BLaER1 (cell line): ENCODE measurements at regions not wholly inside any gene's neighbourhood (a gene's known extent, or its start where the extent isn't known, plus 50 kb on each side); places are given as distances from the start of the nearest gene placed in this dataset.

Source experiments
- H3K27ac ChIP-seq: shearing (Covaris generic); formaldehyde crosslinking; 2 replicates; pipeline ENCODE4 v1.8.1; 2022
- H3K27me3 ChIP-seq: shearing (Covaris generic); formaldehyde crosslinking; 2 replicates; pipeline ENCODE4 v1.8.1; 2022
- H3K36me3 ChIP-seq: shearing (Covaris generic); formaldehyde crosslinking; 2 replicates; pipeline ENCODE4 v1.8.1; 2022
- H3K4me1 ChIP-seq: shearing (Covaris generic); formaldehyde crosslinking; 2 replicates; pipeline ENCODE4 v1.8.1; 2022
- H3K4me2 ChIP-seq: shearing (Covaris generic); formaldehyde crosslinking; 2 replicates; pipeline ENCODE4 v1.8.1; 2022
- H3K4me3 ChIP-seq: shearing (Covaris generic); formaldehyde crosslinking; 2 replicates; pipeline ENCODE4 v1.8.1; 2022
- H3K9ac ChIP-seq: shearing (Covaris generic); formaldehyde crosslinking; 2 replicates; pipeline ENCODE4 v1.8.1; 2022
- H3K9me3 ChIP-seq: shearing (Covaris generic); formaldehyde crosslinking; 2 replicates; pipeline ENCODE4 v1.8.1; 2022
- H4K20me1 ChIP-seq: shearing (Covaris generic); formaldehyde crosslinking; 2 replicates; pipeline ENCODE4 v1.8.1; 2022
- Cebpa-rat ChIP-seq: shearing (Covaris generic); IDR thresholded peaks from 2 replicates; pipeline ENCODE4 v1.8.1; 2022

GRCh38 chr5:6046296-6046967, 331.9 kb downstream of the MED10 start:
- Histone ChIP-seq H3K4me2 (no peak overlapping the region), H3K9ac (no peak overlapping the region), H3K27me3 (no peaks in the 10 kb centered on the region), H3K36me3 (no peaks in the 10 kb centered on the region), H3K27ac (no peak overlapping the region), H3K4me1 (no peaks in the 10 kb centered on the region), H4K20me1 (no peaks in the 10 kb centered on the region), H3K9me3 (no peaks in the 10 kb centered on the region), H3K4me3 (no peak overlapping the region)
- TF ChIP-seq Cebpa-rat: no peak

- Histone ChIP-seq H3K27ac (no peak overlapping the region), H4K20me1 (no peaks in the 10 kb centered on the region), H3K27me3 (no peaks in the 10 kb centered on the region), H3K36me3 (no peaks in the 10 kb centered on the region), H3K4me3 (no peak overlapping the region), H3K4me2 (no peak overlapping the region), H3K4me1 (no peaks in the 10 kb centered on the region), H3K9ac (no peak overlapping the region), H3K9me3 (no peaks in the 10 kb centered on the region)
- TF ChIP-seq Cebpa-rat: no peak
Measured at GRCh38 chr5:6043491-6044310, 334.6 kb downstream of the MED10 start.

- H4K20me1 ChIP-seq: no peaks in the 10 kb centered on the region
- H3K36me3 ChIP-seq: no peaks in the 10 kb centered on the region
- no peak for TF ChIP-seq Cebpa-rat
- no peak overlapping the region for H3K9ac ChIP-seq
- no peak overlapping the region for H3K4me2 ChIP-seq
- no peaks in the 10 kb centered on the region for H3K27me3 ChIP-seq
- no peaks in the 10 kb centered on the region for H3K9me3 ChIP-seq
- H3K4me1 ChIP-seq: no peaks in the 10 kb centered on the region
- no peak overlapping the region for H3K27ac ChIP-seq
- H3K4me3 ChIP-seq: no peak overlapping the region
Measured at GRCh38 chr5:6041977-6042550, 336.3 kb downstream of the MED10 start.

GRCh38 chr5:6039111-6039510, 339.2 kb downstream of the MED10 start:
- H3K9me3 ChIP-seq: no peaks in the 10 kb centered on the region
- H3K36me3 ChIP-seq: no peaks in the 10 kb centered on the region
- H3K27ac ChIP-seq: no peak overlapping the region
- H3K27me3 ChIP-seq: no peaks in the 10 kb centered on the region
- H3K9ac ChIP-seq: no peak overlapping the region
- no peak overlapping the region for H3K4me3 ChIP-seq
- H3K4me2 ChIP-seq: no peak overlapping the region
- TF ChIP-seq Cebpa-rat: no peak
- no peaks in the 10 kb centered on the region for H3K4me1 ChIP-seq
- H4K20me1 ChIP-seq: no peaks in the 10 kb centered on the region

GRCh38 chr5:6036006-6036405, 342.3 kb downstream of the MED10 start:
- Histone ChIP-seq H3K27me3 (no peaks in the 10 kb centered on the region), H3K36me3 (no peaks in the 10 kb centered on the region), H3K9me3 (no peaks in the 10 kb centered on the region), H3K4me1 (no peaks in the 10 kb centered on the region), H3K4me2 (no peak overlapping the region), H4K20me1 (no peaks in the 10 kb centered on the region), H3K27ac (no peak overlapping the region), H3K4me3 (no peak overlapping the region), H3K9ac (no peak overlapping the region)
- TF ChIP-seq Cebpa-rat: no peak

- no peaks in the 10 kb centered on the region for H3K9me3 ChIP-seq
- H3K4me3 ChIP-seq: no peak overlapping the region
- no peak overlapping the region for H3K27ac ChIP-seq
- no peaks in the 10 kb centered on the region for H4K20me1 ChIP-seq
- H3K4me1 ChIP-seq: peaks cover 4% of the 10 kb centered on the region; the same call in 1 of the 2 replicates
- H3K27me3 ChIP-seq: no peaks in the 10 kb centered on the region
- no peaks in the 10 kb centered on the region for H3K36me3 ChIP-seq
- H3K9ac ChIP-seq: no peak overlapping the region
- no peak for TF ChIP-seq Cebpa-rat
- H3K4me2 ChIP-seq: no peak overlapping the region
Measured at GRCh38 chr5:6029811-6030271, 348.5 kb downstream of the MED10 start.

GRCh38 chr5:6026766-6027406, 351.5 kb downstream of the MED10 start:
- no peak overlapping the region for H3K4me3 ChIP-seq
- no peak overlapping the region for H3K4me2 ChIP-seq
- H4K20me1 ChIP-seq: no peaks in the 10 kb centered on the region
- TF ChIP-seq Cebpa-rat: no peak
- H3K9ac ChIP-seq: no peak overlapping the region
- peaks cover 4% of the 10 kb centered on the region; the same call in 1 of the 2 replicates for H3K4me1 ChIP-seq
- H3K9me3 ChIP-seq: no peaks in the 10 kb centered on the region
- H3K27me3 ChIP-seq: no peaks in the 10 kb centered on the region
- no peaks in the 10 kb centered on the region for H3K36me3 ChIP-seq
- no peak overlapping the region for H3K27ac ChIP-seq

GRCh38 chr5:6019612-6020011, 358.7 kb downstream of the MED10 start:
- H3K36me3 ChIP-seq: no peaks in the 10 kb centered on the region
- H4K20me1 ChIP-seq: no peaks in the 10 kb centered on the region
- no peaks in the 10 kb centered on the region for H3K27me3 ChIP-seq
- no peaks in the 10 kb centered on the region for H3K9me3 ChIP-seq
- no peak overlapping the region for H3K9ac ChIP-seq
- H3K27ac ChIP-seq: no peak overlapping the region
- no peak overlapping the region for H3K4me2 ChIP-seq
- no peak for TF ChIP-seq Cebpa-rat
- H3K4me1 ChIP-seq: peaks cover 15% of the 10 kb centered on the region
- no peak overlapping the region for H3K4me3 ChIP-seq

- Histone ChIP-seq H3K9me3 (peaks cover 13% of the 10 kb centered on the region), H3K4me2 (no peak overlapping the region), H3K9ac (no peak overlapping the region), H3K27me3 (no peaks in the 10 kb centered on the region), H3K4me3 (no peak overlapping the region), H4K20me1 (no peaks in the 10 kb centered on the region), H3K27ac (no peak overlapping the region), H3K4me1 (peaks cover 9% of the 10 kb centered on the region), H3K36me3 (no peaks in the 10 kb centered on the region)
- TF ChIP-seq Cebpa-rat: no peak
Measured at GRCh38 chr5:6013506-6013905, 364.8 kb downstream of the MED10 start.
